RPMI8226 (cell line): ENCODE measurements at regions not wholly inside any gene's neighbourhood (a gene's known extent, or its start where the extent isn't known, plus 50 kb on each side); places are given as distances from the start of the nearest gene placed in this dataset.

Source experiments
- DNase-seq: peaks from one replicate; pipeline ENCODE4 v3.0.0-alpha.2; 2015

GRCh38 chr1:218779341-218780100 lies 394.2 kb upstream of the LYPLAL1 start:
- DNase-seq: no peak

- DNase-seq: no peak
Measured at GRCh38 chr1:218783131-218783530, 390.5 kb upstream of the LYPLAL1 start.

GRCh38 chr1:218783916-218784315 lies 389.8 kb upstream of the LYPLAL1 start:
- DNase-seq: no peak

- DNase-seq: no peak
Measured at GRCh38 chr1:218785928-218786327, 387.8 kb upstream of the LYPLAL1 start.

- no peak for DNase-seq
Measured at GRCh38 chr1:218787826-218788225, 385.9 kb upstream of the LYPLAL1 start.

- DNase-seq: no peak
Measured at GRCh38 chr1:218796773-218797172, 376.9 kb upstream of the LYPLAL1 start.

- DNase-seq: no peak
Measured at GRCh38 chr1:218802799-218803198, 370.9 kb upstream of the LYPLAL1 start.

GRCh38 chr1:218803351-218803997 lies 370.2 kb upstream of the LYPLAL1 start:
- no peak for DNase-seq

GRCh38 chr1:218804014-218804785 lies 369.5 kb upstream of the LYPLAL1 start:
- no peak for DNase-seq

GRCh38 chr1:218809061-218809460 lies 364.6 kb upstream of the LYPLAL1 start:
- no peak for DNase-seq

- no peak for DNase-seq
Measured at GRCh38 chr1:218809625-218810024, 364.1 kb upstream of the LYPLAL1 start.

GRCh38 chr1:218810306-218810705 lies 363.4 kb upstream of the LYPLAL1 start:
- DNase-seq: no peak

- DNase-seq: no peak
Measured at GRCh38 chr1:218811497-218811896, 362.2 kb upstream of the LYPLAL1 start.

GRCh38 chr1:218812360-218812759 lies 361.3 kb upstream of the LYPLAL1 start:
- DNase-seq: no peak

GRCh38 chr1:218813237-218813636 lies 360.4 kb upstream of the LYPLAL1 start:
- DNase-seq: no peak

GRCh38 chr1:218815076-218815475 lies 358.6 kb upstream of the LYPLAL1 start:
- DNase-seq: no peak

GRCh38 chr1:218817071-218817470 lies 356.6 kb upstream of the LYPLAL1 start:
- DNase-seq: no peak

- DNase-seq: no peak
Measured at GRCh38 chr1:218817691-218818465, 355.8 kb upstream of the LYPLAL1 start.

- no peak for DNase-seq
Measured at GRCh38 chr1:218823291-218823900, 350.3 kb upstream of the LYPLAL1 start.

GRCh38 chr1:218827486-218827885 lies 346.2 kb upstream of the LYPLAL1 start:
- no peak for DNase-seq

- no peak for DNase-seq
Measured at GRCh38 chr1:218828125-218828650, 345.5 kb upstream of the LYPLAL1 start.

GRCh38 chr1:218829097-218829496 lies 344.6 kb upstream of the LYPLAL1 start:
- no peak for DNase-seq
